Stromal cell of bone marrow (primary cell): ENCODE measurements at regions not wholly inside any gene's neighbourhood (a gene's known extent, or its start where the extent isn't known, plus 50 kb on each side); places are given as distances from the start of the nearest gene placed in this dataset.

Experiments
- DNase-seq: peaks from one replicate; pipeline ENCODE4 v3.0.0-alpha.2; 2012; ENCODE audit warnings: low read depth

DNA sequence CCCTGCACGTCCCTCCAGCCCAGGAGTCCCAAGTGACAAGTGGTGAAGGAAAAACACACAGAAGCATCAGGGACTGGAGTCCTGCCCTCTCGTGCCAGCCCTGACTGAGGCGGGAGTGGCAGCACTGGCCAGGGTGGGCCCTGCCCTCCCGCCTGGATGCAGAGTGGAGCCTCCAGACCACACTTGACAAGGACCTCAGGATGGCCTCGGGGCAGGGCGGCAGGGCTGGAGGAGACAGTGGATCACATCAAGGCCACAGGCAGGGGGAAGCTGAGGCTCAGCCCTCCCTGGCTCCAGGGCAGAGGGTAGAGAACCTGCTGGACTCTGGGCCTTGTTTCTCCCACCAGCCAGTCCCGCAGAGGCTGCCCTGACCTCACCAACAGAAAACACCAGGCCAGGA, 128.8 kb upstream of the CDH4 start:
- DNase-seq, result no peak

- DNase-seq, result no peak
Measured at GRCh38 chr20:61123751-61124368, 128.2 kb upstream of the CDH4 start.

DNA sequence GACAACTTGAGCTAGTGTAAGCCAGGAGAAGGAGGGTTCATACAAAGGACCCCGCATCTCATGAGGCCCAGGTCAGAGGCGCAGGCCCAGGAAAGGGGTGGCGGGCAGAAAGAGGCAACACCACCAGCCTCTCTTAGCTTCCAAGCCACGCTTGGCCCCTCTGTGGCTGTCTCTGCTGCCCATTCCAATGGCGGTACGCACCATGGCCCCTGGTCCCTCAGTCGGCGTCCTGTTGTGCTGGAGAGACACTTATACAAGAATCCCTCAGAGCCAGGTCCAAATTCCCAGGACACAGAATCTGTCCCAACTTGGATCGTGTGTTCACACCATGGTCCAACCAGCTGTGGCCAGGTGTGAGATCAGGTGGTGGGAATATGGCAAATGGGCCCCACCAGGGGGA, 127.0 kb upstream of the CDH4 start:
- no peak for DNase-seq

GRCh38 chr20:61125546-61126180, 126.4 kb upstream of the CDH4 start:
- no peak for DNase-seq

DNA sequence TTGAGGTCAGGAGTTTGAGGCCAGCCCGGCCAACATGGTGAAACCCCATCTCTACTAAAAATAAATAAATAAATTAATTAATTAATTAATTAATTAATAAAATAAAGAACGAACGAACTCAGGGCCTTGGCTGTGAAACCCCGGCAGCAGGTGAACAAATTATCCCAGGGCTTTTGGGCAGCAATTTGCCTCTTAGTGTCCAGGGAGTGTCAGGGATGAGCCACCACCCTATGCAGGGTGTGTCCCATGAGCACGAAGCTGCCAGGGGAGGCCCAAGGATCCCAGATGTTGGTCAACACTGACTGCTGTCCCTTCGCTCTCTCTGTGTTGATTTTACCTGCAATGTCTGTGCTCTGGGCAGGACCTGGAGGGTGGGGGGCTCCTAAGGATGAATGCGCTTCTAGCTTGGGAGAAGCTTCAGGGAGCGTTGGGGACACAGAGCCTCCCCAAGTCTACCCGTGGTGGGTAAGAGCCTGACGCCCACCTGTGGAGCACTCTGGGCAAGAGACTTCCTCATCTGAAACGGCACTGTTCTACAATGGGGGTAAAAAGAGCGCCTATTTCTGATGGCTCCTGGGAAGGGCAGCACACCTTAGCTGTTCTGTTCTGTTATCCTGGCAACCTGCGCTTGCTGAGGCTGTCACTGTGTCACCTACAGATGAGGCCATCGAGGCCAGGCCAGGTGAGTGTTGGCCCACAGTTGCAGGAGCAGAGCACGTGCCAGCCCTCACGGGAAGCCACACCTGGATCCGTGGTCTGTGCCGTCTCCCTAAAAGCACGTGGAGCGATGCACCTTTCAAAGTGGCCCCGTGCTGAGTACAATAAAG, 125.5 kb upstream of the CDH4 start:
- DNase-seq, result no peak

DNA sequence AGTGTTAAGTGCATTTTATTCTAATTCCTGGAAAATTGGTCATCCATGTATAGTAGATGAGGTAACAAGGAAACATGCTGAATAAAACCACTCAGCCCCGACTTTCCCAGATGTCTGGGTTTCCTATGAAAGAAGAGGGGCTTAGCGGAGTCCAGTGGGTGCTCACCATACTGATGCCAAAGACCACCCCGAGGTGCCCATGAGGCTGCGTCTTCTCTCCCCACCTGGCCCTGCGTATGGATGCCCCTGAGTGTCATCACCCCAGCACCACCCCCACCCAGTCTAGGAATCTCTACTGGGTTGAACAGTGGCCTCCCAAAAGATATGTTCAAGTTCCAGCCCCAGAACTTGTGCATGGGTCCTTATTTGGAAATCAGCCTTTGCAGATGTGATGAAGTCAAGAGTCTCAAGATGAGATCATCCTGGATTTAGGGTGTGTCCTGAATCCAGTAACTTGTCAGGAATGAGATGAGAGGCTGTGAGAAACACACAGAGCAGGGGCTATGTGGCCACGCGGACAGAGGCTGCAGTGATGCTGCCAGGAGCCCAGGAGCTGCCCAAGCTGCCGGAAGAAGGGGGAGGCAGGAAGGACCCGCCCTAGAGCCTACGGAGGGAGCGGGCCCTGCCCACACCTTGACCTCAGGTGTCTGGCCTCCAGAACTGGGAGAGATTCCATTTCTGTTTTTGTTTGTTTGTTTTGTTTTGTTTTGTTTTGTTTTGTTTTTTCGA, 124.6 kb upstream of the CDH4 start:
- DNase-seq, result peak; percentile 29

DNA sequence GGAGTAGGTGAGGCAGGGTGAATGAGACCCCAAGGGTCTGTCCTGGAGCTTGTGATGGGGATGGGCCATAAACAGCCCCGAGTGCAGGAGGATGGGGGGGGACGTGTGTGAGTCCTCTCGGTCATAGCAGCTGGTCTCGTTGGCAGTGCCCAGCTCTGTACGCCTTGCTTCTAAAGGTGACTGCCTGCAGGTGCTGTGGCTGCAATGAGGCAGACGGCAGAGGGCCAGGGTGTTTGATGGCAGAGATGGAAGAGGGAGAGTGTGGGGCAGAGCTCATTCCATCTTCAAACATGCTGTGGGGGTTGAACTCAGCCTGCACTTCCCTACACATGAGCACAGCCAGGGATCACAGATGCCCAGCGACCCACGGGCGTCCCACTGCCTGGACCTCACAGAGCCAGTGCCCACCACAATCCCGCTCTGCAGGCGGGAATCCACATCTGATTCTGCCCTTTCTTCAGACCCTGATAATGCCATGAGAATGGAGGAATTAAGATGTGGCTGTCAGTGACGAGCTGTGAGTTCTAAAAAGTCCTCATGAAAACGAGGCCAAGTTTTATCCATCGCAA, 123.3 kb upstream of the CDH4 start:
- no peak for DNase-seq

DNA sequence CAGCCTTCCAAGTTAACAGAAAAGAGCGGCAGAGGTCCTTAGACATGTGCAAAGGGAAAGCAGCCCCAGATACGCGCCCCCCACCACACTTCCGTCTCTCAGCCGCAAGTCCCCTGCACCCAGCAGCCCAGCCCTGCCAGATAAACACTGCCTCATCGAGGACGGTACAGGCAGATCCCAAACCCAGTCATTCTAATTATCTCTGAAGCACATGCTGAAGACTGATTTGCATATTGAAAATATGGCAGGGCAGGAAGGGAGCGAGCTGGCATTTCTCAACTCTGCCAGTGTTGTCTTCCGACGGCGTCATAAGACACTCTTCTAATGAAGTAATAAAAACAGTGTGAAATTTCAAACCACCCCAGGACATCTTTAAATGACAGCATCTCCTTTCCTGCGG, 122.8 kb upstream of the CDH4 start:
- DNase-seq, result no peak

DNA sequence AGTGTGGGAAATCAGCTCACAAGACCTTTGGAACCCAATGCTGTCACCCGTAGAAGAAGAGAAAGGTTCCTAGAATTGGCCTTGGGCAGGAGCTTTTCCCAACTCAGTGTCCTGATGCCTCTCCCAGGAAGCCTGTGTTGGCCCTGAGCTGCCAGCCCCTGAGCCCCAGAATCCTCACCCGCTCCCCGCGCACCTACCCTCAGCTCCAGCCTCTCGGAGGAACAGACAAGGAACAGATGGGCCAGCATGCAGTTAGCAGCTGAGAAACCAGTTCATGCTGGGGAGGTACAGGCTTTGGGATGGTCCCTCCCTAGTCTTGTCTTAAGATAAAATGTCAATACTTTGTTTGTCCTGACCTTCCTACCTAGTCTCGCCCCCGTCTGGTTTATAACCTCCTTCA, 121.9 kb upstream of the CDH4 start:
- no peak for DNase-seq

- DNase-seq, result no peak
Measured at GRCh38 chr20:61131944-61132343, 120.1 kb upstream of the CDH4 start.

- DNase-seq, result no peak
Measured at GRCh38 chr20:61133611-61134010, 118.5 kb upstream of the CDH4 start.

- DNase-seq, result no peak
Measured at GRCh38 chr20:61134296-61135030, 117.6 kb upstream of the CDH4 start.

GRCh38 chr20:61135266-61135665, 116.8 kb upstream of the CDH4 start:
- DNase-seq, result no peak

- no peak for DNase-seq
Measured at GRCh38 chr20:61135968-61136367, 116.1 kb upstream of the CDH4 start.

- DNase-seq, result no peak
Measured at GRCh38 chr20:61138566-61138965, 113.5 kb upstream of the CDH4 start.

GRCh38 chr20:61139031-61139430, 113.0 kb upstream of the CDH4 start:
- no peak for DNase-seq

DNA sequence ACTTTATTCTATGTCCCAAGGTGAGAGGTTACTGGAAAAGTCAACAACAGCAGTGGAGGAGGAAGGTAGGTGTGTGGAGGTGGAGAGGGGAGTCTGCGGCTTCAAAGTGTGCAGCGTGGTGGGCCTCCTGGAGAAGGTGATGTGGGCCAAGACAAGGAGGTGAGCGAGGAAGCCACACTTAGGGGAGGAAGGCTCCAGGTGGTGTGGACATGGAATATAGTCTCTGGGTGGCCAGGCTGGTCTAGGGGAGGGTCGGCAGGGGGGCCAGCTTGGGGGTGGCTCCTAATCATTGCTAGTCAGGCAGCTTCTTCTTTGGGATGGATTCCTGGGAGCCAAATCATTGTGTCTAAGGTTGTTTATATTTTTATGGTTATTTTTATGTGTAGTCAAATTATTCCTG, 111.5 kb upstream of the CDH4 start:
- no peak for DNase-seq

GRCh38 chr20:61146023-61146422, 106.0 kb upstream of the CDH4 start:
- DNase-seq, result no peak

DNA sequence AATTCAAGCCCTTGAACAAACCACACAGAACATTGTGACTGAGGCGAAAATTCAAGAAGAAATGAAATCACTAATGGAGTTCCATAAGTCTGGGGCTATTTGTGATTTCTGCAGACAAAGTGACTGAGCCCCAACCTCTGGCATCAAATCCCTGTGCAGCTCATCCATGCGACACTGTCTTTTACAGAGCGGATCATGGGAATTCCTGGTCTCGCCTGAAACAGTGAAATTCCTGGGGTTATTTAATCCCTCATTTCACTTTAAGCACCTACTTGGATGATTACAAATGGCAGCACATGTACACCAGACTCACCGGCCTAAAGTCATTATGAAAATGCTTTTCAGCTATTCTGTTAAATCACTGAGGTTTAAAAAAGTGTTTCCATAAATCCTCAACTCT, 102.4 kb upstream of the CDH4 start:
- no peak for DNase-seq

DNA sequence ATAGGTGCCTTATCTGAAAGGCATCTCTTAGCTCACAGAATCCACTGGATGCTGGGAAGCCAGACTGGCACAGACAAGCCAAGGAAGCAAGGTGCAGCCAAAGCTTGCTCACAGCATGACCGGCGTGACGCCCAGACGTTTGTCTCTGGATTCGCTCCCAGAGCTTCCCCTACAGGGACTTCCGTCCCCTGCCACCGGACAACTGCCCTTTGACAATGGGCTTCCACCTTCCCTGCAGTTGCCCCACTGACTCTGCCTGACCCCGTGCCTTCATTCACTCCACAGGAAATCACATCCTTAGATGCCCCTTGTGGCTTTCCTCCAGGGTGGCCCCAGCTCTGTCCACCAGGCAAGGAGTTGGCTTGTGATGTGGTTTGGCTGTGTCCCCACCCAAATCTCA, 94.8 kb upstream of the CDH4 start:
- DNase-seq, result no peak

- no peak for DNase-seq
Measured at GRCh38 chr20:61159957-61160686, 91.9 kb upstream of the CDH4 start.
